Panc1 (cell line): ENCODE measurements at regions not wholly inside any gene's neighbourhood (a gene's known extent, or its start where the extent isn't known, plus 50 kb on each side); places are given as distances from the start of the nearest gene placed in this dataset.

Source experiments
- ATAC-seq: fragments of 200-7000 bp; cut with Tn5 transposase; 2 replicates; pipeline ENCODE4 v1.9.1; 2020; ENCODE audit warnings: mild to moderate bottlenecking, moderate library complexity
- BruUV-seq: library from RNA; stranded (reverse); fragments of 400-500 nt; replicated peaks from 2 replicates; lab custom pipeline; 2021; lab: Mats Ljungman, UMichigan
- CTCF ChIA-PET: fragments of 300-600 bp; sonication (Branson Sonifier 250); formaldehyde crosslinking; loops from one replicate; lab custom pipeline; 2022; ENCODE audit warnings: antibody characterized with exemption; lab: Charles Lee
- POLR2A ChIA-PET: fragments of 300-600 bp; sonication (Branson Sonifier 250); formaldehyde crosslinking; loops from one replicate; lab custom pipeline; 2022; ENCODE audit warnings: antibody characterized with exemption; lab: Charles Lee
- DNase-seq: peaks from one replicate; pipeline ENCODE4 v3.0.0-alpha.2; 2010; ENCODE audit warnings: low read depth, low spot score
- H3K27ac ChIP-seq: 2 replicates; pipeline ENCODE4 v1.5.1; 2011; ENCODE audit warnings: mild to moderate bottlenecking, low read length, inconsistent platforms
- H3K27me3 ChIP-seq: fragments of 200-500 bp; sonication (Bioruptor generic); 2 replicates; pipeline ENCODE4 v1.6.0; 2014; ENCODE audit warnings: low read length, inconsistent platforms; ENCODE audit not compliant: control insufficient read depth, insufficient read depth
- H3K36me3 ChIP-seq: fragments of 200-500 bp; sonication (Bioruptor generic); 2 replicates; pipeline ENCODE4 v1.5.1; 2014; ENCODE audit warnings: inconsistent platforms, mild to moderate bottlenecking, low read length, moderate library complexity; ENCODE audit not compliant: control insufficient read depth, insufficient read depth
- H3K4me1 ChIP-seq: 2 replicates; pipeline ENCODE4 v1.5.1; 2011; ENCODE audit warnings: inconsistent platforms, mild to moderate bottlenecking, low read length, moderate library complexity; ENCODE audit not compliant: control insufficient read depth, insufficient read depth
- H3K4me3 ChIP-seq, 2 experiments: 2 replicates each; pipeline ENCODE4 v1.5.1; 2011 to 2012; ENCODE audit warnings: low read depth in 2 of 2, low read length in 2 of 2, mild to moderate bottlenecking in 2 of 2, inconsistent platforms in 1 of 2, moderate library complexity in 1 of 2
- H3K9me3 ChIP-seq: fragments of 200-500 bp; sonication (Bioruptor generic); 2 replicates; pipeline ENCODE4 v1.5.1; 2014; ENCODE audit warnings: low read depth, mild to moderate bottlenecking, inconsistent platforms, low read length, moderate library complexity; ENCODE audit not compliant: control insufficient read depth, insufficient read depth
- CTCF ChIP-seq: fragments of 450-650 bp; IDR thresholded peaks from 2 replicates; pipeline ENCODE4 v1.5.1; 2017; ENCODE audit warnings: mild to moderate bottlenecking
- POLR2AphosphoS5 ChIP-seq: IDR thresholded peaks from 2 replicates; pipeline ENCODE4 v1.6.1; 2012; ENCODE audit warnings: mild to moderate bottlenecking, low read depth, low read length, moderate library complexity
- REST ChIP-seq, 2 experiments: IDR thresholded peaks; 2 replicates each; pipeline ENCODE4 v1.6.1; 2011 to 2012; ENCODE audit warnings: low read depth in 2 of 2, control low read depth in 1 of 2, low read length in 1 of 2, mild to moderate bottlenecking in 1 of 2, moderate library complexity in 1 of 2; ENCODE audit not compliant: insufficient read depth in 1 of 2
- SIN3A ChIP-seq: IDR thresholded peaks from 2 replicates; pipeline ENCODE4 v1.6.1; 2012; ENCODE audit warnings: low read depth, mild to moderate bottlenecking, low read length, moderate library complexity, borderline replicate concordance; ENCODE audit not compliant: insufficient read depth
- TCF7L2 ChIP-seq: IDR thresholded peaks from 2 replicates; pipeline ENCODE4 v1.6.1; 2011; ENCODE audit warnings: mild to moderate bottlenecking, low read depth, low read length, inconsistent platforms
- in situ Hi-C: cut with HindIII; loops from 2 replicates; pipeline ENCODE4 v1.10.0; 2016; ENCODE audit warnings: low sequenced_read_pairs, low pct_unique_long_range_greater_than_20kb
- intact Hi-C: fragments of 100-400 bp; cut with micrococcal nuclease; formaldehyde crosslinking; loops from one replicate; pipeline ENCODE4 v1.10.0; 2022; ENCODE audit not compliant: unreplicated experiment

- CTCF ChIA-PET, result no interaction called here
- in situ Hi-C loops, result no loop called here
- BruUV-seq, result no TSS peak
- Histone ChIP-seq H3K4me3 (no peak overlapping the region), H3K27ac (no peak overlapping the region), H3K9me3 (no peaks in the 10 kb centered on the region), H3K36me3 (no peaks in the 10 kb centered on the region), H3K27me3 (no peaks in the 10 kb centered on the region), H3K4me1 (no peaks in the 10 kb centered on the region)
- TF ChIP-seq TCF7L2 (no peak), CTCF (no peak), REST (IDR thresholded peaks at IDR 0.05; ENCODE audit: insufficient read depth in 1 of 2, low read depth in 2 of 2, low read length in 1 of 2) (no peak), POLR2AphosphoS5 (no peak), SIN3A (no peak)
- DNase-seq, result no peak
- POLR2A ChIA-PET, result no interaction called here
- ATAC-seq, result no peak
- intact Hi-C loops, result no loop called here
Observed at GRCh38 chr18:38851526-38851925, 1285.9 kb upstream of the CELF4 start.

- CTCF ChIA-PET, result no interaction called here
- Histone ChIP-seq H3K27me3 (no peaks in the 10 kb centered on the region), H3K27ac (no peak overlapping the region), H3K4me1 (no peaks in the 10 kb centered on the region), H3K4me3 (no peak overlapping the region), H3K36me3 (no peaks in the 10 kb centered on the region), H3K9me3 (no peaks in the 10 kb centered on the region)
- in situ Hi-C loops, result no loop called here
- BruUV-seq, result no TSS peak
- POLR2A ChIA-PET, result no interaction called here
- ATAC-seq (no peak), DNase-seq (no peak)
- intact Hi-C loops, result no loop called here
- TF ChIP-seq CTCF (no peak), POLR2AphosphoS5 (no peak), SIN3A (no peak), TCF7L2 (no peak), REST (IDR thresholded peaks at IDR 0.05; ENCODE audit: insufficient read depth in 1 of 2, low read depth in 2 of 2, low read length in 1 of 2) (no peak)
Observed at GRCh38 chr18:38847326-38847725, 1281.7 kb upstream of the CELF4 start.
